ENCODE measurements at regions not wholly inside any gene's neighbourhood (a gene's known extent, or its start where the extent isn't known, plus 50 kb on each side); places are given as distances from the start of the nearest gene placed in this dataset.
"Not testable (repeated sequence)": the region's sequence is repeated elsewhere in the genome, so short reads cannot be mapped to it uniquely, and the experiment has no call there.

- no peak for DNase-seq
These were observed 52.3 kb upstream of the COL5A2 start for GRCh38 chr2:189231719-189232323.

- no peak for DNase-seq
These were observed 53.3 kb upstream of the COL5A2 start for GRCh38 chr2:189232759-189233406.

- DNase-seq, result no peak
These were observed 54.0 kb upstream of the COL5A2 start for GRCh38 chr2:189233527-189233926.

- DNase-seq, result no peak
These were observed 55.4 kb upstream of the COL5A2 start for GRCh38 chr2:189234991-189235390.

- DNase-seq, result no peak
These were observed 56.5 kb upstream of the COL5A2 start for GRCh38 chr2:189236066-189236465.

- no peak for DNase-seq
These were observed 59.3 kb upstream of the COL5A2 start for GRCh38 chr2:189238903-189239302.

- not testable (repeated sequence) for DNase-seq
These were observed 64.3 kb upstream of the COL5A2 start for GRCh38 chr2:189243843-189244242.

GRCh38 chr2:189247276-189247675 lies 67.7 kb upstream of the COL5A2 start:
- no peak for DNase-seq

- DNase-seq, result no peak
These were observed 68.6 kb upstream of the COL5A2 start for GRCh38 chr2:189248141-189248540.

GRCh38 chr2:189249171-189249570 lies 69.6 kb upstream of the COL5A2 start:
- DNase-seq, result no peak

GRCh38 chr2:189249901-189250300 lies 70.3 kb upstream of the COL5A2 start:
- no peak for DNase-seq

GRCh38 chr2:189252991-189253675 lies 73.6 kb upstream of the COL5A2 start:
- DNase-seq, result peak; percentile 37

GRCh38 chr2:189253836-189254235 lies 74.3 kb upstream of the COL5A2 start:
- DNase-seq, result no peak

GRCh38 chr2:189254268-189254883 lies 74.8 kb upstream of the COL5A2 start:
- DNase-seq, result peak; percentile 30

GRCh38 chr2:189255711-189256110 lies 76.2 kb upstream of the COL5A2 start:
- DNase-seq, result no peak

GRCh38 chr2:189258616-189259365 lies 79.2 kb upstream of the COL5A2 start:
- DNase-seq, result no peak

- no peak for DNase-seq
These were observed 80.8 kb upstream of the COL5A2 start for GRCh38 chr2:189260361-189260814.

- no peak for DNase-seq
These were observed 81.9 kb upstream of the COL5A2 start for GRCh38 chr2:189261431-189261841.

- DNase-seq, result no peak
These were observed 82.4 kb upstream of the COL5A2 start for GRCh38 chr2:189261916-189262315.

- DNase-seq, result no peak
These were observed 86.2 kb upstream of the COL5A2 start for GRCh38 chr2:189265696-189266320.

- no peak for DNase-seq
These were observed 87.9 kb upstream of the COL5A2 start for GRCh38 chr2:189267491-189267890.

- no peak for DNase-seq
These were observed 88.5 kb upstream of the COL5A2 start for GRCh38 chr2:189267925-189268579.
